ENCODE measurements at regions not wholly inside any gene's neighbourhood (a gene's known extent, or its start where the extent isn't known, plus 50 kb on each side); places are given as distances from the start of the nearest gene placed in this dataset.

GRCh38 chr13:53269634-53270033, 241.0 kb downstream of the OLFM4 start:
- Histone ChIP-seq H2BK5ac (ENCODE audit: low read depth, low read length) (no peak overlapping the region), H3K4me2 (ENCODE audit: insufficient read depth in 1 of 2, low read depth in 2 of 2, low read length in 2 of 2) (0 out of 4 replicates have a peak overlapping the region, but pooled peaks of 1 of the 2 experiments have one; percentile 13), H2BK15ac (ENCODE audit: low read length) (no peak overlapping the region), H3K9me3 (ENCODE audit: insufficient read depth in 2 of 2, low read depth in 1 of 2, low read length in 1 of 2) (no peaks in the 10 kb centered on the region), H4K5ac (ENCODE audit: insufficient read length, low read depth, low read length) (no peak overlapping the region), H3K9ac (replicated peaks in 1 of 4; ENCODE audit: extremely low read depth in 1 of 4, low read depth in 3 of 4, low read length in 3 of 4) (no peak overlapping the region), H3K27ac (ENCODE audit: low read depth, low read length) (no peak overlapping the region), H3K56ac (replicated peaks; ENCODE audit: insufficient read length, low read depth, low read length) (no peak overlapping the region), H3K14ac (ENCODE audit: insufficient read length) (no peak overlapping the region), H4K91ac (replicated peaks; ENCODE audit: insufficient read length, low read length) (no peak overlapping the region), H3K79me1 (ENCODE audit: low read depth, low read length) (no peaks in the 10 kb centered on the region), H3K4me3 (ENCODE audit: extremely low read depth in 1 of 4, insufficient read depth in 2 of 4, low read depth in 3 of 4, low read length in 4 of 4) (no peak overlapping the region), H2BK20ac (ENCODE audit: low read length) (no peak overlapping the region), H2AK5ac (ENCODE audit: low read depth, low read length) (no peak overlapping the region), H2BK12ac (ENCODE audit: low read depth, low read length) (no peak overlapping the region), H3K79me2 (ENCODE audit: control insufficient read depth in 1 of 2, insufficient read depth in 2 of 2, low read length in 2 of 2) (no peaks in the 10 kb centered on the region), H2BK120ac (replicated peaks; ENCODE audit: low read depth, low read length) (no peak overlapping the region), H3K27me3 (replicated peaks in 1 of 4; ENCODE audit: control insufficient read depth in 3 of 4, extremely low read depth in 1 of 4, insufficient read depth in 3 of 4, low read length in 3 of 4) (peaks cover 16 to 51% (median 38%) of the 10 kb centered on the region in 4 experiments), H3K23ac (ENCODE audit: insufficient read length) (no peak overlapping the region), H4K20me1 (replicated peaks in 1 of 2; ENCODE audit: control insufficient read depth in 1 of 2, insufficient read depth in 2 of 2, low read length in 2 of 2) (peaks cover 0 to 3% of the 10 kb centered on the region in 2 experiments), H3K4ac (replicated peaks; ENCODE audit: insufficient read length, low read depth, low read length) (no peak overlapping the region), H3K4me1 (replicated peaks in 1 of 4; ENCODE audit: control insufficient read depth in 3 of 4, insufficient read depth in 4 of 4, low read length in 3 of 4) (peaks cover 0 to 6% (median 2%) of the 10 kb centered on the region in 4 experiments; a peak in 5 of 7 replicates), H2AFZ (ENCODE audit: low read length) (no peak overlapping the region), H3K23me2 (ENCODE audit: low read depth, low read length) (no peaks in the 10 kb centered on the region), H3K18ac (ENCODE audit: extremely low read depth, low read length) (no peak overlapping the region), H3K36me3 (ENCODE audit: control insufficient read depth in 2 of 4, insufficient read depth in 4 of 4, low read length in 3 of 4) (no peaks in the 10 kb centered on the region), H4K8ac (ENCODE audit: extremely low read depth, insufficient read depth, low read length) (no peak overlapping the region)
- FAIRE-seq (no peak), DNase-seq (ENCODE audit: low read depth in 1 of 2, low spot score in 2 of 2) (no peak)
- TF ChIP-seq CEBPB (IDR thresholded peaks at IDR 0.05; ENCODE audit: low read depth, low read length): no peak
- TF ChIP-seq KDM1A (IDR thresholded peaks at IDR 0.05; ENCODE audit: borderline replicate concordance, low read length): no peak
- ChIA-PET CTCF (ENCODE audit: partially characterized antibody) (interaction anchor here (1.2 to 2.7 kb wide), 4 partner anchors 9 to 19 kb away, joined by 3 to 8 read pairs (median 5); no protein-coding TSS in a partner anchor), POLR2A (ENCODE audit: partially characterized antibody) (no interaction called here)
- 64% methylated on average over 6 of the region's 6 CpGs; no CpG with 5 or more reads in 1 of the 2 experiments for WGBS, 2 experiments (ENCODE audit: extremely low coverage in 1 of 2, insufficient coverage in 1 of 2, insufficient read length in 1 of 2, insufficient replicate concordance in 2 of 2, low coverage in 1 of 2, low lambda C conversion rate in 2 of 2, missing lambda C conversion rate in 1 of 2)
